Testis (tissue), 2 donors: ENCODE measurements at regions not wholly inside any gene's neighbourhood (a gene's known extent, or its start where the extent isn't known, plus 50 kb on each side); places are given as distances from the start of the nearest gene placed in this dataset.

ENCODE experiments used
- DNase-seq: peaks from one replicate; pipeline ENCODE4 v3.0.0-alpha.2; 2019
- H3K27ac ChIP-seq, 2 donors: fragments of 200-600 bp; sonication (generic); one replicate each; pipeline ENCODE4 v1.5.1; 2019
- H3K27me3 ChIP-seq: fragments of 200-600 bp; sonication (generic); one replicate; pipeline ENCODE4 v1.5.1; 2019
- H3K36me3 ChIP-seq: fragments of 200-600 bp; sonication (generic); one replicate; pipeline ENCODE4 v1.5.1; 2017; ENCODE audit warnings: low read depth; ENCODE audit errors: missing control alignments
- H3K4me1 ChIP-seq: fragments of 200-600 bp; sonication (generic); one replicate; pipeline ENCODE4 v1.5.1; 2019
- H3K4me3 ChIP-seq, 2 donors: fragments of 200-600 bp; sonication (generic); one replicate each; pipeline ENCODE4 v1.5.1; 2017 to 2019
- H3K9me3 ChIP-seq: fragments of 200-600 bp; sonication (generic); one replicate; pipeline ENCODE4 v1.5.1; 2017
- CTCF ChIP-seq, 3 experiments: fragments of 450-650 bp in 2 of 3; fragments of 200-600 bp in 1 of 3; sonication (generic) in 1 of 3; IDR thresholded peaks; one replicate each; pipeline ENCODE4 v1.5.1; 2016 to 2019; ENCODE audit warnings: antibody characterized with exemption in 3 of 3, mild to moderate bottlenecking in 2 of 3, moderate library complexity in 1 of 3
- POLR2A ChIP-seq: fragments of 450-650 bp; IDR thresholded peaks from one replicate; pipeline ENCODE4 v1.6.1; 2017; ENCODE audit warnings: antibody characterized with exemption, mild to moderate bottlenecking, moderate library complexity
- WGBS, 2 donors: methylation state at CpG; one replicate each; pipeline ENCODE4 v1.1.5; 2018; 5-methylcytosine and 5-hydroxymethylcytosine counted together
- intact Hi-C: fragments of 100-400 bp; cut with DNase I; formaldehyde crosslinking; loops from one replicate; pipeline ENCODE4 v1.15.1; 2023; ENCODE audit warnings: low total_unique reads

GRCh38 chr6:9437836-9438235 is 977.0 kb downstream of the TFAP2A start:
- no peaks in the 10 kb centered on the region for H3K9me3 ChIP-seq
- 87 to 90% methylated on average over 3 of the region's 3 CpGs for WGBS, 2 donors
- H3K4me1 ChIP-seq = no peaks in the 10 kb centered on the region
- no peak overlapping the region for H3K27ac ChIP-seq
- no peak overlapping the region for H3K4me3 ChIP-seq
- TF ChIP-seq CTCF (IDR thresholded peaks at IDR 0.05) (no peak), POLR2A (no peak)
- no peak for DNase-seq
- H3K36me3 ChIP-seq = no peaks in the 10 kb centered on the region
- no peaks in the 10 kb centered on the region for H3K27me3 ChIP-seq
- intact Hi-C loops = no loop called here

- no peak overlapping the region for H3K27ac ChIP-seq
- intact Hi-C loops = no loop called here
- H3K4me1 ChIP-seq = no peaks in the 10 kb centered on the region
- H3K27me3 ChIP-seq = no peaks in the 10 kb centered on the region
- TF ChIP-seq CTCF (IDR thresholded peaks at IDR 0.05) = no peak
- TF ChIP-seq POLR2A = no peak
- 59 to 60% methylated on average over 4 of the region's 4 CpGs for WGBS, 2 donors
- DNase-seq = no peak
- no peak overlapping the region for H3K4me3 ChIP-seq
- H3K36me3 ChIP-seq = no peaks in the 10 kb centered on the region
- no peaks in the 10 kb centered on the region for H3K9me3 ChIP-seq
Measured at GRCh38 chr6:9435281-9435680, 979.6 kb downstream of the TFAP2A start.

GRCh38 chr6:9431945-9432344 is 982.9 kb downstream of the TFAP2A start:
- H3K4me3 ChIP-seq = no peak overlapping the region
- DNase-seq = no peak
- no peaks in the 10 kb centered on the region for H3K4me1 ChIP-seq
- no peaks in the 10 kb centered on the region for H3K36me3 ChIP-seq
- H3K27ac ChIP-seq = no peak overlapping the region
- 84 to 96% methylated on average over 4 of the region's 4 CpGs for WGBS, 2 donors
- H3K27me3 ChIP-seq = no peaks in the 10 kb centered on the region
- TF ChIP-seq CTCF (IDR thresholded peaks at IDR 0.05) (no peak), POLR2A (no peak)
- intact Hi-C loops = no loop called here
- no peaks in the 10 kb centered on the region for H3K9me3 ChIP-seq

- intact Hi-C loops = no loop called here
- DNase-seq = no peak
- Histone ChIP-seq H3K9me3 (no peaks in the 10 kb centered on the region), H3K4me1 (no peaks in the 10 kb centered on the region), H3K27me3 (no peaks in the 10 kb centered on the region), H3K4me3 (no peak overlapping the region), H3K36me3 (no peaks in the 10 kb centered on the region), H3K27ac (no peak overlapping the region)
- 53 to 65% methylated on average over 2 of the region's 2 CpGs for WGBS, 2 donors
- TF ChIP-seq POLR2A = no peak
- no peak for TF ChIP-seq CTCF (IDR thresholded peaks at IDR 0.05)
Measured at GRCh38 chr6:9428421-9429172, 986.3 kb downstream of the TFAP2A start.

- H3K36me3 ChIP-seq = no peaks in the 10 kb centered on the region
- WGBS, 2 donors = 96 to 99% methylated on average over 2 of the region's 2 CpGs
- no peak for TF ChIP-seq POLR2A
- no peak for TF ChIP-seq CTCF (IDR thresholded peaks at IDR 0.05)
- no peak for DNase-seq
- H3K9me3 ChIP-seq = no peaks in the 10 kb centered on the region
- H3K27ac ChIP-seq = no peak overlapping the region
- no peaks in the 10 kb centered on the region for H3K27me3 ChIP-seq
- H3K4me3 ChIP-seq = no peak overlapping the region
- intact Hi-C loops = no loop called here
- H3K4me1 ChIP-seq = no peaks in the 10 kb centered on the region
Measured at GRCh38 chr6:9422138-9422537, 986.8 kb upstream of the SLC35B3 start.
